ENCODE measurements at regions not wholly inside any gene's neighbourhood (a gene's known extent, or its start where the extent isn't known, plus 50 kb on each side); places are given as distances from the start of the nearest gene placed in this dataset.

GRCh38 chr20:60131375-60131774, 173.2 kb downstream of the CDH26 start:
- H3K4me3 ChIP-seq (ENCODE audit: insufficient read depth, low read length, poor library complexity, severe bottlenecking), result no peak overlapping the region
- no peak overlapping the region for H3K9ac ChIP-seq (ENCODE audit: low read length)
- H3K27ac ChIP-seq (ENCODE audit: low read depth, low read length), result no peak overlapping the region
- H3K36me3 ChIP-seq (ENCODE audit: low read length), result no peaks in the 10 kb centered on the region
- H3K9me2 ChIP-seq (replicated peaks; ENCODE audit: insufficient read depth, low read length), result no peaks in the 10 kb centered on the region
- no peaks in the 10 kb centered on the region for H3K9me3 ChIP-seq (ENCODE audit: insufficient read depth, low read length)
- no peaks in the 10 kb centered on the region for H3F3A ChIP-seq (ENCODE audit: insufficient read depth)
- no peak overlapping the region for H3K4me2 ChIP-seq (ENCODE audit: low read depth, low read length, poor library complexity, severe bottlenecking)
- H3K79me2 ChIP-seq (ENCODE audit: insufficient read depth, low read length), result no peaks in the 10 kb centered on the region
- no peaks in the 10 kb centered on the region for H3K27me3 ChIP-seq (ENCODE audit: low read length)
- no peak overlapping the region for H2AFZ ChIP-seq (ENCODE audit: low read depth, low read length, severe bottlenecking)
- no peak for TF ChIP-seq CTCF (IDR thresholded peaks at IDR 0.05; ENCODE audit: insufficient read depth, low read length, poor library complexity, severe bottlenecking)
- no peak for TF ChIP-seq EZH2phosphoT487 (conservative IDR thresholded peaks at IDR 0.05; ENCODE audit: low read length)
- H4K20me1 ChIP-seq (ENCODE audit: low read depth, low read length), result no peaks in the 10 kb centered on the region

- no peaks in the 10 kb centered on the region for H3K36me3 ChIP-seq (ENCODE audit: low read length)
- no peaks in the 10 kb centered on the region for H3K9me3 ChIP-seq (ENCODE audit: insufficient read depth, low read length)
- no peak overlapping the region for H3K27ac ChIP-seq (ENCODE audit: low read depth, low read length)
- H3K9ac ChIP-seq (ENCODE audit: low read length), result no peak overlapping the region
- H3K79me2 ChIP-seq (ENCODE audit: insufficient read depth, low read length), result no peaks in the 10 kb centered on the region
- H3K4me2 ChIP-seq (ENCODE audit: low read depth, low read length, poor library complexity, severe bottlenecking), result no peak overlapping the region
- H3K4me3 ChIP-seq (ENCODE audit: insufficient read depth, low read length, poor library complexity, severe bottlenecking), result no peak overlapping the region
- TF ChIP-seq CTCF (IDR thresholded peaks at IDR 0.05; ENCODE audit: insufficient read depth, low read length, poor library complexity, severe bottlenecking) (no peak), EZH2phosphoT487 (conservative IDR thresholded peaks at IDR 0.05; ENCODE audit: low read length) (no peak)
- H2AFZ ChIP-seq (ENCODE audit: low read depth, low read length, severe bottlenecking), result no peak overlapping the region
- H4K20me1 ChIP-seq (ENCODE audit: low read depth, low read length), result no peaks in the 10 kb centered on the region
- no peaks in the 10 kb centered on the region for H3K27me3 ChIP-seq (ENCODE audit: low read length)
- H3K9me2 ChIP-seq (replicated peaks; ENCODE audit: insufficient read depth, low read length), result no peaks in the 10 kb centered on the region
- H3F3A ChIP-seq (ENCODE audit: insufficient read depth), result no peaks in the 10 kb centered on the region
These were observed 174.1 kb downstream of the CDH26 start for GRCh38 chr20:60132162-60132826.

- no peaks in the 10 kb centered on the region for H3K27me3 ChIP-seq (ENCODE audit: low read length)
- no peaks in the 10 kb centered on the region for H3K36me3 ChIP-seq (ENCODE audit: low read length)
- no peak overlapping the region for H3K9ac ChIP-seq (ENCODE audit: low read length)
- no peaks in the 10 kb centered on the region for H3K79me2 ChIP-seq (ENCODE audit: insufficient read depth, low read length)
- no peak overlapping the region for H3K4me3 ChIP-seq (ENCODE audit: insufficient read depth, low read length, poor library complexity, severe bottlenecking)
- H2AFZ ChIP-seq (ENCODE audit: low read depth, low read length, severe bottlenecking), result no peak overlapping the region
- no peak for TF ChIP-seq CTCF (IDR thresholded peaks at IDR 0.05; ENCODE audit: insufficient read depth, low read length, poor library complexity, severe bottlenecking)
- no peak for TF ChIP-seq EZH2phosphoT487 (conservative IDR thresholded peaks at IDR 0.05; ENCODE audit: low read length)
- H3K27ac ChIP-seq (ENCODE audit: low read depth, low read length), result no peak overlapping the region
- H3F3A ChIP-seq (ENCODE audit: insufficient read depth), result no peaks in the 10 kb centered on the region
- H3K9me2 ChIP-seq (replicated peaks; ENCODE audit: insufficient read depth, low read length), result no peaks in the 10 kb centered on the region
- H3K9me3 ChIP-seq (ENCODE audit: insufficient read depth, low read length), result no peaks in the 10 kb centered on the region
- H3K4me2 ChIP-seq (ENCODE audit: low read depth, low read length, poor library complexity, severe bottlenecking), result no peak overlapping the region
- H4K20me1 ChIP-seq (ENCODE audit: low read depth, low read length), result no peaks in the 10 kb centered on the region
These were observed 174.8 kb downstream of the CDH26 start for GRCh38 chr20:60132827-60133670.
